ENCODE measurements at regions not wholly inside any gene's neighbourhood (a gene's known extent, or its start where the extent isn't known, plus 50 kb on each side); places are given as distances from the start of the nearest gene placed in this dataset.
A peak's percentile ranks its signal among the peaks of the same experiment; 100 is the strongest.

DNA sequence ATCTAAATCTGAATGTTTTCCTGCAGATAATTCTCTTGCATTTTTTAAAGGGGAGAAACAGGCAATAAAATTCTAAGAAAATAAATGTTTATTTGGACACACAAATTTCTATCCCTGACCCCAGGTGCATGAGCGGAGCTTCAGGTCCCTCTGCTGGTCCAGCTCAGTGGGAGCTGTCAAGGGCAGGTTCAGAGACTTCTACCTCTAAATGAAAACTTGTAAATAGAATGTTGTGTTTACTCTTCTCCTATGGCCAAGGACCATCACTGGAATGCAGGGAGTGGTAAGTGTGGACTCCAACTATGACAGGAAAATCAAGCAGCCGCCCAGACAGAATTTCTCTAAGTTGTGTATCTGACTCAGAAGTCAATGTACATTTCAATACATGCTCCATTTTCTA is 148.6 kb upstream of the TTC29 start:
- Mint-ChIP-seq H3K36me3 (ENCODE audit: low read depth) (no peaks in the 10 kb centered on the region), H3K4me3 (no peak overlapping the region), H3K9me3 (no peaks in the 10 kb centered on the region), H3K27me3 (ENCODE audit: low read depth) (no peaks in the 10 kb centered on the region), H3K27ac (peak overlapping the region in 1 of 3 experiments; percentile 32), H3K4me1 (peaks cover 7% of the 10 kb centered on the region)
- TF ChIP-seq, protein P1, sequence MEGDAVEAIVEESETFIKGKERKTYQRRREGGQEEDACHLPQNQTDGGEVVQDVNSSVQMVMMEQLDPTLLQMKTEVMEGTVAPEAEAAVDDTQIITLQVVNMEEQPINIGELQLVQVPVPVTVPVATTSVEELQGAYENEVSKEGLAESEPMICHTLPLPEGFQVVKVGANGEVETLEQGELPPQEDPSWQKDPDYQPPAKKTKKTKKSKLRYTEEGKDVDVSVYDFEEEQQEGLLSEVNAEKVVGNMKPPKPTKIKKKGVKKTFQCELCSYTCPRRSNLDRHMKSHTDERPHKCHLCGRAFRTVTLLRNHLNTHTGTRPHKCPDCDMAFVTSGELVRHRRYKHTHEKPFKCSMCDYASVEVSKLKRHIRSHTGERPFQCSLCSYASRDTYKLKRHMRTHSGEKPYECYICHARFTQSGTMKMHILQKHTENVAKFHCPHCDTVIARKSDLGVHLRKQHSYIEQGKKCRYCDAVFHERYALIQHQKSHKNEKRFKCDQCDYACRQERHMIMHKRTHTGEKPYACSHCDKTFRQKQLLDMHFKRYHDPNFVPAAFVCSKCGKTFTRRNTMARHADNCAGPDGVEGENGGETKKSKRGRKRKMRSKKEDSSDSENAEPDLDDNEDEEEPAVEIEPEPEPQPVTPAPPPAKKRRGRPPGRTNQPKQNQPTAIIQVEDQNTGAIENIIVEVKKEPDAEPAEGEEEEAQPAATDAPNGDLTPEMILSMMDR (IDR thresholded peaks at IDR 0.05; ENCODE audit: unreplicated experiment in 3 of 3) = peak in 2 of 3 experiments; percentile 19 to 49

DNA sequence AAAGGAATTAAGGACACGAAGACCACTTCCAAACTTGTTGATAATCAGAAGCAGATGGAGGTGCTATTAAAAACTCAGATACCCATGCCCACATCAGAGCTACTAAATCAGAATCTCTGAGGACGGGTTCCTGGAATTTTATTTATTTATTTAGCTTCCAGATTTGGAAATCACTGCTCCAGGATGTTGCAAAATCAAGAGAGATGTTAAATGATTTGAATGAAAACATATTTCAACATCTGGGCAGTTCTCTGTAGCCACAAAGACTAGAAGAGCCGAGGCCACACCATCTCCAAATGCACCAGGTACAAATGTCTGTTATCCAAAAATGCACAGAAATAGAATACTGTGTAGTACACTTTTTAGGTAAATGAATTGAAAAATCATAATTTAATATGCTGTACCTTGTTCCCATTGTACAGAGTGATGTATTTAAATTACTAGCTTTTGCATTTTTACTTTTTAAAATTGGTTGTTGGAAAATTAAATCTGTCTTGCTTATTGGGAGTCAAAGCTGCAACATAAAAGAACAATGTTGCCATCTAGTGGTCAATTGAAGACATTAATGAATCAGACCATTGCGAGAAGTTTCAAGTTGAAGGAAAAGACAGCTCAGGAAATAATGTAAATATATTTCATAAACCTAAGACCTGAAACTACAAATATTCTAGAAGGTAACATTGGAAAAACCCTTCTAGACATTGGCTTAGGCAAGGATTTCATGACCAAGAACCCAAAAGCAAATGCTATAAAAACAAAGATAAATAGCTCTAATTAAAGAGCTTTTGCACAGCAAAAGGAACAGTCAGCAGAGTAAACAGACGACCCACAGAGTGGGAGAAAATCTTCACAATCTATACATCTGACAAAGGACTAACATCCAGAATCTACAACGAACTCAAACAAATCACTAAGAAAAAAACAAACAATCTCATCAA is 151.3 kb upstream of the TTC29 start:
- Mint-ChIP-seq H3K9me3 (no peaks in the 10 kb centered on the region), H3K27me3 (ENCODE audit: low read depth) (no peaks in the 10 kb centered on the region), H3K36me3 (ENCODE audit: low read depth) (no peaks in the 10 kb centered on the region), H3K4me3 (peak overlapping the region in 1 of 3 experiments; percentile 33), H3K4me1 (peaks cover 7% of the 10 kb centered on the region), H3K27ac (peak overlapping the region; percentile 26 to 79 (median 33))
- TF ChIP-seq, protein P1 (IDR thresholded peaks at IDR 0.05; ENCODE audit: unreplicated experiment in 3 of 3) = peak; percentile 55 to 75 (median 75)

DNA sequence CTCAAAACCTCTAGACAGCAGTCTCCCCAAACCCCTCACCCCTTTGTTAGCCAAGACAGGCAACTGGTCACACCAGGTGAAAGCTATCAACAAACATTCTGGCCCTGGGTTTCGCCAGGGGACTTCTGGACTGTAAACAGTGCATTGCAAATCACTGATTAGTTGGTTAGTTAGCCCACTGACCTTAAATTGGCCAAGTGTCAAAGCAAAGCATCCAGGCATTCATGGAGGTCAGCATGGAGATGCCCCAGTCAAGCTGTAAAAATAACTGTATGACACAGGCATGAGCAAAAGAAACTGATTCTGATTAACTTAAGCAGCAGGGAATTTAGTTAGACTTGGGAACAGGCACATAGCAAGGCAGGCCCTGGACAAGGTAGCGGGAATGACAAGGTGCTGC is 156.0 kb upstream of the TTC29 start:
- H3K4me3 Mint-ChIP-seq = no peak overlapping the region

DNA sequence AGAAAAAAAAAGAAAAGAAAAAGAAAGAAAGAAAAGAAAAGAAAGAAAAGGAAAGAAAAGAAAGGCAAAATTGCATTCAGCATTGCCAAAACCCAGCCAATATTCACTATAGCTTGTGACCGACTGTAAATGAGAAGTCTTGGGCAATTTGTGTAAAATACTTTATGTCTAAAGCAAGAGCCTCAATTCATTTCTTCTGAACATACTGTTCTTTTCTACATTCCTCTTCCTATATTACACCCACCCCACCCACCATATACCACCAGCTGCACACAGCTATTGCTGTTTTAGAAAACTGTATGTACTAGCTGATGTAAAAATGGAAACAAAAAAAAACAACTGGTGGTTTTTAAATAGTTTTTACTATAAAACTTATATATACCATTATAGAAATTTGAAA is 156.9 kb upstream of the TTC29 start:
- H3K9me3 Mint-ChIP-seq = peaks cover 3% of the 10 kb centered on the region
- H3K27me3 Mint-ChIP-seq (ENCODE audit: low read depth) = no peaks in the 10 kb centered on the region
- TF ChIP-seq, protein P1 (IDR thresholded peaks at IDR 0.05; ENCODE audit: unreplicated experiment in 3 of 3) = no peak
- peaks cover 12% of the 10 kb centered on the region for H3K4me1 Mint-ChIP-seq
- H3K36me3 Mint-ChIP-seq (ENCODE audit: low read depth) = no peaks in the 10 kb centered on the region
- no peak overlapping the region for H3K27ac Mint-ChIP-seq
- H3K4me3 Mint-ChIP-seq = no peak overlapping the region

More for the DNA sequence above, 156.0 kb upstream of the TTC29 start:
- Mint-ChIP-seq H3K9me3 (peaks cover 3% of the 10 kb centered on the region), H3K27ac (no peak overlapping the region), H3K4me1 (peaks cover 12% of the 10 kb centered on the region), H3K36me3 (ENCODE audit: low read depth) (no peaks in the 10 kb centered on the region), H3K27me3 (ENCODE audit: low read depth) (no peaks in the 10 kb centered on the region)
- TF ChIP-seq, protein P1 (IDR thresholded peaks at IDR 0.05; ENCODE audit: unreplicated experiment in 3 of 3) = no peak

DNA sequence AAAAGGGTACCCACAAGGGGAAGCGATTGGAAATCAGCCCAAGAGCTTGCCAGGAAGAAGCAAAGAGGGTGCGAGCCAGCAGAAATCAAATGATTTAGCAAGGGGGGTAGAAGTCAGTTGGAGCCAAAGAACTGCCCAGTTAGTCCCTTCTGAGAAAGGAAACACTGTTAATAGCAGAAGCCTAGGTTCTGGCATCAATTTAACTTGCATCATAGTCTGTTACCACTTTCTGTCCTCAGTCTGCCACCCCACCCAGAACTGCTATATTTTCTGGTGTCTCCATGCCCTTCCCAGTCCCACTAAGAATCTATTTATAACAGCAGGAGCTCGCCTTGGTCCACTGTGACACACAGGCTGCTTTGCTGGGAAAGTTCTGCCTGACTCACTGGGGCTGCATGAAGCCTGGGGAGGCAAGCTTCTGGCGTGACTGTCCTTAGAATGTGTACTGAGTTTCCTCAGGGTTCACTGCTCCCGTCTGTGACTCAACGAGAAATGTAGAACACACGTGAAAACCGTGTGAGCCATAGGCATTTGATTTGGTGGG is 157.8 kb upstream of the TTC29 start:
- peak overlapping the region; percentile 50 to 79 (median 53) for H3K27ac Mint-ChIP-seq
- peaks cover 12% of the 10 kb centered on the region for H3K4me1 Mint-ChIP-seq
- TF ChIP-seq, protein P1 (IDR thresholded peaks at IDR 0.05; ENCODE audit: unreplicated experiment in 3 of 3) = no peak
- no peaks in the 10 kb centered on the region for H3K27me3 Mint-ChIP-seq (ENCODE audit: low read depth)
- no peak overlapping the region for H3K4me3 Mint-ChIP-seq
- peaks cover 3% of the 10 kb centered on the region for H3K9me3 Mint-ChIP-seq
- no peaks in the 10 kb centered on the region for H3K36me3 Mint-ChIP-seq (ENCODE audit: low read depth)

Measured in nephron (organoid).